HG02885 (cell line): ENCODE measurements at regions not wholly inside any gene's neighbourhood (a gene's known extent, or its start where the extent isn't known, plus 50 kb on each side); places are given as distances from the start of the nearest gene placed in this dataset.

Experiments used
- ATAC-seq: cut with Tn5 transposase; IDR thresholded peaks from one replicate; pipeline ENCODE4 v1.9.1; 2021; ENCODE audit warnings: mild to moderate bottlenecking; ENCODE audit not compliant: unreplicated experiment, poor library complexity

- ATAC-seq, result no peak
These were observed 81.0 kb downstream of the SEMA4F start for GRCh38 chr2:74735009-74735408.

- no peak for ATAC-seq
These were observed 81.5 kb downstream of the SEMA4F start for GRCh38 chr2:74735564-74735963.

- ATAC-seq, result no peak
These were observed 82.5 kb downstream of the SEMA4F start for GRCh38 chr2:74736589-74736988.

- no peak for ATAC-seq
These were observed 84.5 kb downstream of the SEMA4F start for GRCh38 chr2:74738586-74738985.

- ATAC-seq, result no peak
These were observed 85.1 kb downstream of the SEMA4F start for GRCh38 chr2:74739129-74739528.

- ATAC-seq, result no peak
These were observed 85.7 kb downstream of the SEMA4F start for GRCh38 chr2:74739733-74740241.

GRCh38 chr2:74740395-74740740, 86.3 kb downstream of the SEMA4F start:
- no peak for ATAC-seq

- ATAC-seq, result no peak
These were observed 86.8 kb downstream of the SEMA4F start for GRCh38 chr2:74740741-74741431.

- no peak for ATAC-seq
These were observed 87.6 kb downstream of the SEMA4F start for GRCh38 chr2:74741629-74742028.

- ATAC-seq, result no peak
These were observed 88.4 kb downstream of the SEMA4F start for GRCh38 chr2:74742471-74742870.

- ATAC-seq, result no peak
These were observed 89.0 kb downstream of the SEMA4F start for GRCh38 chr2:74743039-74743438.

GRCh38 chr2:74743778-74744177, 89.7 kb downstream of the SEMA4F start:
- no peak for ATAC-seq

- no peak for ATAC-seq
These were observed 89.0 kb upstream of the HK2 start for GRCh38 chr2:74744731-74745515.

- no peak for ATAC-seq
These were observed 88.2 kb upstream of the HK2 start for GRCh38 chr2:74745766-74746165.

GRCh38 chr2:74746480-74746879, 87.4 kb upstream of the HK2 start:
- no peak for ATAC-seq

GRCh38 chr2:74747411-74748080, 86.4 kb upstream of the HK2 start:
- ATAC-seq, result no peak

- no peak for ATAC-seq
These were observed 85.3 kb upstream of the HK2 start for GRCh38 chr2:74748665-74749064.

GRCh38 chr2:74749432-74749831, 84.5 kb upstream of the HK2 start:
- ATAC-seq, result no peak

- no peak for ATAC-seq
These were observed 81.7 kb upstream of the HK2 start for GRCh38 chr2:74751981-74752851.

- ATAC-seq, result no peak
These were observed 78.5 kb upstream of the HK2 start for GRCh38 chr2:74755386-74755785.
